Heart right ventricle (tissue), 16 donors: ENCODE measurements at regions not wholly inside any gene's neighbourhood (a gene's known extent, or its start where the extent isn't known, plus 50 kb on each side); places are given as distances from the start of the nearest gene placed in this dataset.

ENCODE experiments used
- ATAC-seq, 8 donors: fragments of 200-7000 bp; cut with Tn5 transposase; one replicate each; pipeline ENCODE4 v1.9.1; 2020; ENCODE audit warnings: mild to moderate bottlenecking in 8 of 8, moderate library complexity in 8 of 8, moderate number of reproducible peaks in 1 of 8
- DNase-seq, 2 donors: peaks; one replicate each; pipeline ENCODE4 v3.0.0-alpha.2; 2020
- H3K27ac ChIP-seq, 10 donors: fragments of 200-600 bp; sonication (generic) in 2 of 10; one replicate each; pipeline versions ENCODE4 v1.5.0 to v1.8.0; 2020 to 2022; ENCODE audit warnings: mild to moderate bottlenecking in 3 of 10
- H3K27me3 ChIP-seq, 7 donors: fragments of 200-600 bp; one replicate each; pipeline ENCODE4 v1.8.0; 2021 to 2022; ENCODE audit warnings: mild to moderate bottlenecking in 2 of 7
- H3K36me3 ChIP-seq, 9 donors: fragments of 200-600 bp; sonication (generic) in 1 of 9; one replicate each; pipeline versions ENCODE4 v1.5.0 to v1.8.0; 2020 to 2022; ENCODE audit warnings: mild to moderate bottlenecking in 2 of 9
- H3K4me1 ChIP-seq, 9 donors: fragments of 200-600 bp; sonication (generic) in 1 of 9; one replicate each; pipeline versions ENCODE4 v1.5.0 to v1.8.0; 2020 to 2022; ENCODE audit warnings: mild to moderate bottlenecking in 4 of 9
- H3K4me3 ChIP-seq, 10 donors: fragments of 200-600 bp; sonication (generic) in 2 of 10; one replicate each; pipeline versions ENCODE4 v1.5.0 to v1.8.0; 2020 to 2022; ENCODE audit warnings: mild to moderate bottlenecking in 7 of 10, moderate library complexity in 2 of 10
- H3K9me3 ChIP-seq, 11 donors: fragments of 200-600 bp in 10 of 11; sonication (generic) in 2 of 11; one replicate each; pipeline versions ENCODE4 v1.5.0 to v1.8.0; 2013 to 2022; ENCODE audit warnings: mild to moderate bottlenecking in 2 of 11, control low read depth in 1 of 11, moderate library complexity in 1 of 11
- WGBS, 2 donors: extraction: QIAGEN DNeasy Blood & Tissue Kit; methylation state at CpG; one replicate each; pipeline ENCODE4 v1.1.7; 2013; ENCODE audit warnings: inconsistent platforms in 1 of 2; 5-methylcytosine and 5-hydroxymethylcytosine counted together
- intact Hi-C, 10 donors: fragments of 100-400 bp; cut with DNase I; formaldehyde crosslinking; loops; one replicate each; pipeline versions ENCODE4 v1.11.1 to v1.14.2; 2022
- TF ChIP-seq, protein P1 (sequence below), 9 donors: fragments of 200-600 bp; sonication (generic) in 2 of 9; IDR thresholded peaks; one replicate each; pipeline versions ENCODE4 v1.5.0 to v1.8.0; 2021 to 2022; ENCODE audit warnings: antibody characterized with exemption in 9 of 9, mild to moderate bottlenecking in 5 of 9, moderate library complexity in 1 of 9
- donor health status: Arrhythmogenic right ventricular cardiomyopathy.
- donor health status: ischemic (EF 13 %, LVEDD 7.1; RV severe dilation, severe dysfunction).
- donor health status: healthy with polysubstance abuse.
- donor health status: DM: no; HTN: yes; CAD: no.
- donor health status: DM: no; HTN: no; CAD: no.
- donor health status: ischemic (EF 25% LVEDD 6.9; RV normal size, moderate dysfunction).
- donor health status: ischemic (EF 25% LVEDD 5.7; RV mildly dilated, moderate dysfunction).
- donor health status: healthy.
- donor health status: DM: yes; HTN: yes; CAD: no.
- donor health status: Ischemic cardiomyopathy.
- donor health status: ischemic (EF 35%, LVEDD 5.7; RV mildly dilated, moderate dysfunction).
- donor health status: nonischemic (EF 11% LVEDD 7.7; RV severe dilation, severe dysfunction).
- donor health status: DM: yes; HTN: yes; CAD: no.
- donor health status: PGD.
- donor health status: ischemic (EF 29% LVEDD 5.4; RV normal size, mild dysfunction).
- donor health status: nonischemic (EF 23%, LVEDD 6.1; RV moderate dilation, normal function).

DNA sequence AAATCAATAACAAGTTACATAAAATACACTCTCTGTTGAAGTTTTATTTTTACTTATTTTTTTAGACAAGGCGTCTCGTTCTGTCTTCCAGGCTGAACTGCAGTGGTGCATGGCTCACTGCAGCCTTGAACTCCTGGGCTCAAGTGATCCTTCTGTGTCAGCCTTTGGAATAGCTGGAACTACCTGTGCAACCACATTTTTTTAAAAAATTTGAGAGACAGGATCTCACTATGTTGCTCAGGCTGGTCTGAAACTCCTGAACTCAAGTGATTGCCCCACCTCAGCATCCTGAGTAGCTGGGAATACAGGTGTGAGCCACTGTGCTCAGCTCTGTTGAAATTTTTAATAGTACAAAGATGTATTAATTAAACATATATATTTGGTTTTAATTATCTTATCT lies 614.3 kb upstream of the ARRDC4 start:
- no peak overlapping the region for H3K4me3 ChIP-seq
- no peak for DNase-seq
- H3K27me3 ChIP-seq = no peaks in the 10 kb centered on the region
- H3K9me3 ChIP-seq = peaks cover 0 to 17% (median 0%) of the 10 kb centered on the region in 11 donors
- whole genome bisulfite sequencing, 2 donors = 90 to 95% methylated on average over 2 of the region's 2 CpGs
- intact Hi-C loops = no loop called here
- TF ChIP-seq, protein P1, sequence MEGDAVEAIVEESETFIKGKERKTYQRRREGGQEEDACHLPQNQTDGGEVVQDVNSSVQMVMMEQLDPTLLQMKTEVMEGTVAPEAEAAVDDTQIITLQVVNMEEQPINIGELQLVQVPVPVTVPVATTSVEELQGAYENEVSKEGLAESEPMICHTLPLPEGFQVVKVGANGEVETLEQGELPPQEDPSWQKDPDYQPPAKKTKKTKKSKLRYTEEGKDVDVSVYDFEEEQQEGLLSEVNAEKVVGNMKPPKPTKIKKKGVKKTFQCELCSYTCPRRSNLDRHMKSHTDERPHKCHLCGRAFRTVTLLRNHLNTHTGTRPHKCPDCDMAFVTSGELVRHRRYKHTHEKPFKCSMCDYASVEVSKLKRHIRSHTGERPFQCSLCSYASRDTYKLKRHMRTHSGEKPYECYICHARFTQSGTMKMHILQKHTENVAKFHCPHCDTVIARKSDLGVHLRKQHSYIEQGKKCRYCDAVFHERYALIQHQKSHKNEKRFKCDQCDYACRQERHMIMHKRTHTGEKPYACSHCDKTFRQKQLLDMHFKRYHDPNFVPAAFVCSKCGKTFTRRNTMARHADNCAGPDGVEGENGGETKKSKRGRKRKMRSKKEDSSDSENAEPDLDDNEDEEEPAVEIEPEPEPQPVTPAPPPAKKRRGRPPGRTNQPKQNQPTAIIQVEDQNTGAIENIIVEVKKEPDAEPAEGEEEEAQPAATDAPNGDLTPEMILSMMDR (IDR thresholded peaks at IDR 0.05) = no peak
- H3K4me1 ChIP-seq = no peaks in the 10 kb centered on the region
- no peak for ATAC-seq
- H3K36me3 ChIP-seq = no peaks in the 10 kb centered on the region
- H3K27ac ChIP-seq = no peak overlapping the region

GRCh38 chr15:97350813-97351212 lies 609.7 kb upstream of the ARRDC4 start:
- intact Hi-C loops = no loop called here
- ATAC-seq (no peak), DNase-seq (no peak)
- H3K27me3 ChIP-seq = no peaks in the 10 kb centered on the region
- peaks cover 0 to 14% (median 0%) of the 10 kb centered on the region in 11 donors for H3K9me3 ChIP-seq
- no peak overlapping the region for H3K4me3 ChIP-seq
- no peaks in the 10 kb centered on the region for H3K4me1 ChIP-seq
- no peaks in the 10 kb centered on the region for H3K36me3 ChIP-seq
- TF ChIP-seq, protein P1 (IDR thresholded peaks at IDR 0.05) = no peak
- H3K27ac ChIP-seq = no peak overlapping the region
- 52 to 54% methylated on average over 4 of the region's 4 CpGs for WGBS, 2 donors

DNA sequence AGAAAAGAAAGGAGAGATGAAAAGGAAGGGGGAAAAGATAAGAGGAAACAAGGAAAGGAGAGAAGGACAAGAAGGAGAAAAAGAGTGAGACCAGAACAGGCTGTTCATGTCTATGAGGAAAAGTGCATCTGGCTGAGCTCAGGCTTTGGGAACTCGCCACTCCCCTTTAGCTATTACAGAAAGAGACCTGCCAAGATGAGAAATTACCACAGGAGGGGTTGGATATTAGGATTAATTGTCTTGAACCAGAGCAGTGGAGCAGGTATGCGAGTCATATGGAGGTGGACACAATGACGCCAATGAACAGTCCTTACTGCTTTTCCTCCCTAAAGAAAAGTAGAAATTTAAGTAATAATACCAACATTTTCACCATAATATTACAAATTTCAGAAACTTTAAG lies 577.0 kb upstream of the ARRDC4 start:
- TF ChIP-seq, protein P1 (IDR thresholded peaks at IDR 0.05) = no peak
- Histone ChIP-seq H3K9me3 (no peaks in the 10 kb centered on the region), H3K4me1 (no peaks in the 10 kb centered on the region), H3K36me3 (no peaks in the 10 kb centered on the region), H3K27me3 (no peaks in the 10 kb centered on the region), H3K27ac (no peak overlapping the region), H3K4me3 (no peak overlapping the region)
- 83 to 84% methylated on average over 3 of the region's 3 CpGs for WGBS, 2 donors
- intact Hi-C loops = no loop called here
- no peak for ATAC-seq
- no peak for DNase-seq

DNA sequence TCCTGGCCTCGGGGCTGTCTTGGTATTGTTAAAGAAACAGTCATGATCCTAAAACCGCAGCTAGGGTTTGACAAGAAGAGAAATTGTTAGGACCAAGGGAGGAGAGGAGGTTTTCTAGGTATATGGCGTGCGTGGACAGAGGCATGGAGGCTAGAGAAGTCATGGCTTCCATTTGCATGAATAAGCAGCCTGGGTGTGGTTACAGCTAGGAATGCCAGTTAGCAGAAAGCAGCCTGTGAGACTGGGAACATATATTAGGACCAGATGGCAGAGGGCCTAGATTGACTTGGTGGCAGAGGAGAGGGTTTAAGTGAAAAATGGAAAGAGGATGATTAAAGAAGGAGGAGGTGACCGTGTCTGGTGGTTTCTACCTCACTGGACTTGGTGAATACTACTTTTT lies 573.6 kb upstream of the ARRDC4 start:
- no peak for ATAC-seq
- intact Hi-C loops = no loop called here
- TF ChIP-seq, protein P1 (IDR thresholded peaks at IDR 0.05) = no peak
- Histone ChIP-seq H3K36me3 (no peaks in the 10 kb centered on the region), H3K4me1 (no peaks in the 10 kb centered on the region), H3K27ac (no peak overlapping the region), H3K9me3 (no peaks in the 10 kb centered on the region), H3K4me3 (no peak overlapping the region), H3K27me3 (no peaks in the 10 kb centered on the region)
- WGBS, 2 donors = 87 to 90% methylated on average over 5 of the region's 5 CpGs
- DNase-seq = no peak

DNA sequence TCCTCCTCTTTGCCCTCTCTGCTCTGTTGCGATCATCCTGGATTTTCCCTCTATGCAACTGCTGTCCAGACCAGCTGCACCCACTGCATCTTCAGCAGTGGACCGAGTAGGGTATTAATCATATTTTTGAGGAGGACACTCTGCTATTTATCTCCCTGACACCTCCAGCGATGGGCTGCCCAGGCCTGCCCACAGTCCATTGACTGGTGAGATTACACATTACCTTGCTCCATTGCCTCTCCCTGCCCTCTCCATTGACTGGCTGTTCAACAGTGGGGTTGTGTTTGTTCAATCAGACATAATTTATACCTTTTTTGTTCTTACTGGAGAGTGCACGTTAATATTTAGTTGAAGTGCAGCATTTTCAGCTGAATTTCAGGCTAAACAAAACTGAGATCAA lies 559.3 kb upstream of the ARRDC4 start:
- ATAC-seq = no peak
- H3K4me3 ChIP-seq = no peak overlapping the region
- TF ChIP-seq, protein P1 (IDR thresholded peaks at IDR 0.05) = no peak
- peaks cover 0 to 7% (median 0%) of the 10 kb centered on the region in 11 donors for H3K9me3 ChIP-seq
- WGBS, 2 donors = 85 to 90% methylated on average over 4 of the region's 4 CpGs
- intact Hi-C loops = no loop called here
- no peaks in the 10 kb centered on the region for H3K4me1 ChIP-seq
- H3K27ac ChIP-seq = no peak overlapping the region
- no peaks in the 10 kb centered on the region for H3K27me3 ChIP-seq
- no peaks in the 10 kb centered on the region for H3K36me3 ChIP-seq
- DNase-seq = no peak
